ENCODE measurements at regions not wholly inside any gene's neighbourhood (a gene's known extent, or its start where the extent isn't known, plus 50 kb on each side); places are given as distances from the start of the nearest gene placed in this dataset.

DNA sequence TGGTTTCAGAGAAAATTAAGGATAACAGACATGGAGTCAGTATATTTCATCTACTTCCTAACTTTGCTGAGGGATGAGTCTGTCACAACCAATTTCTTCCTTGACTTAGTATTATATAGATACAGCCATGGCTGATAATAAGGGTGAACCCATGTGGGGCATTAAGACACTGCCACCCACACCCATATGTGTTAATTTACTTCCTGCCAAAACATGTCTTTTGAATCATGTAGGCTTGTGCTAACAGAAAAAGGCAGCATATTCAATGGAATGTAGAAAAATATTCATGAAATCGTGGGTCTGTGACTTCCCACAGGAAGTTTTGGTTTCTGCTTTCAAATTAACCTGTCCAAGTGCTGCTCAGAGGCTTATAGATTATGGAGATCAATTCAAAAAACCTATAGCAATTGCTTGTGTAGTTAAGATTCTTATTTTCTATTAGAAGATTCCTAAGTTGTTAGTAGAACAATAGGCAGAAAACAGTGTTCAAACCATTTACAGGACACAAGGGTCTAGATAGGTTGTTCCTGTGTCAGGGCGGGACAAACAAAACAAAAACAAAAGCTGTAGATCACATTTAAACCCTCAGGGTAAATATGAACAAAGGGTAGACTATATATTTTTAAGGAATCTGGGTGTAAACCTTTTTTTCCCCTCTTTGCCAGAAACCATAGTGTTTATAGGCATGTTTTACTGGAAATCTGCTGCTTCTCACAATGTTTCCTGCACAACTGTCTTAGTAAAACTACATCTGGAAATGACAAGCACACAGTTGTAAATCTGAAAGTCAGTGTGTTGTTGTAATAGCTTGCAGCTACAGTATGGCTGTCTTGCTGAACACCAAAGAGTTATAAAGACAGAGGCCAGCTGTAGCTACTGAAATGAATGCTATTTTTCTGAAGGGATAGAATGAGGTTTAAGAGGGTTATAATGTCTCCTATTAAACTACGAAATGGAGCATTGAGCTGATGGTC is 691.2 kb downstream of the EPHA4 start:
- no peak for TF ChIP-seq POLR2A (IDR thresholded peaks at IDR 0.05)
- TF ChIP-seq, protein P1, sequence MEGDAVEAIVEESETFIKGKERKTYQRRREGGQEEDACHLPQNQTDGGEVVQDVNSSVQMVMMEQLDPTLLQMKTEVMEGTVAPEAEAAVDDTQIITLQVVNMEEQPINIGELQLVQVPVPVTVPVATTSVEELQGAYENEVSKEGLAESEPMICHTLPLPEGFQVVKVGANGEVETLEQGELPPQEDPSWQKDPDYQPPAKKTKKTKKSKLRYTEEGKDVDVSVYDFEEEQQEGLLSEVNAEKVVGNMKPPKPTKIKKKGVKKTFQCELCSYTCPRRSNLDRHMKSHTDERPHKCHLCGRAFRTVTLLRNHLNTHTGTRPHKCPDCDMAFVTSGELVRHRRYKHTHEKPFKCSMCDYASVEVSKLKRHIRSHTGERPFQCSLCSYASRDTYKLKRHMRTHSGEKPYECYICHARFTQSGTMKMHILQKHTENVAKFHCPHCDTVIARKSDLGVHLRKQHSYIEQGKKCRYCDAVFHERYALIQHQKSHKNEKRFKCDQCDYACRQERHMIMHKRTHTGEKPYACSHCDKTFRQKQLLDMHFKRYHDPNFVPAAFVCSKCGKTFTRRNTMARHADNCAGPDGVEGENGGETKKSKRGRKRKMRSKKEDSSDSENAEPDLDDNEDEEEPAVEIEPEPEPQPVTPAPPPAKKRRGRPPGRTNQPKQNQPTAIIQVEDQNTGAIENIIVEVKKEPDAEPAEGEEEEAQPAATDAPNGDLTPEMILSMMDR (IDR thresholded peaks at IDR 0.05): no peak
